OCI-LY1 (cell line): ENCODE measurements at regions not wholly inside any gene's neighbourhood (a gene's known extent, or its start where the extent isn't known, plus 50 kb on each side); places are given as distances from the start of the nearest gene placed in this dataset.

Experiments used
- H2AFZ ChIP-seq: fragments of 200-600 bp; sonication (generic), shearing (Covaris generic); 2 replicates; pipeline ENCODE4 v1.6.0; 2014; ENCODE audit warnings: antibody characterized with exemption, mild to moderate bottlenecking, low read length
- H3F3A ChIP-seq: fragments of 200-600 bp; sonication (generic), shearing (Covaris generic); 2 replicates; pipeline ENCODE4 v1.6.0; 2014; ENCODE audit warnings: mild to moderate bottlenecking, antibody characterized with exemption, low read length, moderate library complexity; ENCODE audit not compliant: insufficient read depth
- H3K27ac ChIP-seq: fragments of 200-600 bp; sonication (generic); 2 replicates; pipeline ENCODE4 v1.5.1; 2014; ENCODE audit warnings: low read length, mixed run types, mild to moderate bottlenecking, low read depth; ENCODE audit not compliant: poor library complexity, severe bottlenecking
- H3K27me3 ChIP-seq: fragments of 200-600 bp; sonication (generic); 2 replicates; pipeline ENCODE4 v1.6.0; 2014; ENCODE audit warnings: antibody characterized with exemption, mild to moderate bottlenecking, low read length, moderate library complexity; ENCODE audit not compliant: insufficient read depth
- H3K36me3 ChIP-seq: fragments of 200-600 bp; sonication (generic); 2 replicates; pipeline ENCODE4 v1.6.1; 2014; ENCODE audit warnings: mild to moderate bottlenecking, antibody characterized with exemption, low read length, moderate library complexity, mixed read lengths; ENCODE audit not compliant: insufficient read depth
- H3K4me1 ChIP-seq: fragments of 200-600 bp; sonication (generic); 2 replicates; pipeline ENCODE4 v1.5.1; 2014; ENCODE audit warnings: mild to moderate bottlenecking, low read length, moderate library complexity; ENCODE audit not compliant: insufficient read depth, severe bottlenecking
- H3K4me2 ChIP-seq: fragments of 200-600 bp; sonication (generic), shearing (Covaris generic); 2 replicates; pipeline ENCODE4 v1.6.1; 2014; ENCODE audit warnings: low read length
- H3K4me3 ChIP-seq: fragments of 200-600 bp; sonication (generic); 2 replicates; pipeline ENCODE4 v1.5.1; 2014; ENCODE audit warnings: low read length, low read depth, mild to moderate bottlenecking, mixed read lengths; ENCODE audit not compliant: poor library complexity, severe bottlenecking
- H3K79me2 ChIP-seq: fragments of 200-600 bp; shearing (Covaris generic); 2 replicates; pipeline ENCODE4 v1.6.1; 2016; ENCODE audit warnings: mixed run types, low read length, mixed read lengths; ENCODE audit not compliant: insufficient read depth
- H3K9ac ChIP-seq: fragments of 200-600 bp; sonication (generic), shearing (Covaris generic); 2 replicates; pipeline ENCODE4 v1.6.1; 2014; ENCODE audit warnings: mild to moderate bottlenecking, low read length, mixed read lengths
- H3K9me2 ChIP-seq: fragments of 200-600 bp; sonication (generic), shearing (Covaris generic); 2 replicates; pipeline ENCODE4 v1.6.1; 2014; ENCODE audit warnings: low read depth, mild to moderate bottlenecking, low read length, mixed read lengths
- H3K9me3 ChIP-seq: fragments of 200-600 bp; shearing (Covaris generic); 2 replicates; pipeline ENCODE4 v1.6.1; 2014; ENCODE audit warnings: low read length, mixed read lengths
- H4K20me1 ChIP-seq: fragments of 200-600 bp; sonication (generic), shearing (Covaris generic); 2 replicates; pipeline ENCODE4 v1.6.0; 2016; ENCODE audit warnings: mild to moderate bottlenecking, low read length; ENCODE audit not compliant: insufficient read depth
- CTCF ChIP-seq: fragments of 200-600 bp; sonication (generic), shearing (Covaris generic); IDR thresholded peaks from 2 replicates; pipeline ENCODE4 v1.5.1; 2017; ENCODE audit warnings: mild to moderate bottlenecking, antibody characterized with exemption, low read length, moderate library complexity, mixed read lengths
- EZH2 ChIP-seq: fragments of 200-600 bp; sonication (generic), shearing (Covaris generic); IDR thresholded peaks from 2 replicates; pipeline ENCODE4 v1.8.0; 2017; ENCODE audit warnings: borderline replicate concordance, mixed run types, mild to moderate bottlenecking, antibody characterized with exemption, low read length, moderate library complexity, mixed read lengths

- Histone ChIP-seq H3K9me3 (no peaks in the 10 kb centered on the region), H3K27me3 (no peaks in the 10 kb centered on the region), H2AFZ (no peak overlapping the region), H3K9ac (no peak overlapping the region), H3K36me3 (no peaks in the 10 kb centered on the region), H3K27ac (no peak overlapping the region), H4K20me1 (no peaks in the 10 kb centered on the region), H3K4me1 (no peaks in the 10 kb centered on the region), H3K4me3 (no peak overlapping the region), H3K9me2 (no peaks in the 10 kb centered on the region), H3K79me2 (no peaks in the 10 kb centered on the region), H3F3A (no peaks in the 10 kb centered on the region), H3K4me2 (no peak overlapping the region)
- no peak for TF ChIP-seq EZH2
- TF ChIP-seq CTCF, result no peak
Measured at GRCh38 chr2:4844881-4845280, 847.3 kb upstream of the SOX11 start.

- no peaks in the 10 kb centered on the region for H3F3A ChIP-seq
- H3K4me3 ChIP-seq, result no peak overlapping the region
- H3K9me3 ChIP-seq, result no peaks in the 10 kb centered on the region
- no peaks in the 10 kb centered on the region for H3K36me3 ChIP-seq
- H3K27me3 ChIP-seq, result no peaks in the 10 kb centered on the region
- H4K20me1 ChIP-seq, result no peaks in the 10 kb centered on the region
- H3K27ac ChIP-seq, result no peak overlapping the region
- H2AFZ ChIP-seq, result no peak overlapping the region
- H3K9me2 ChIP-seq, result no peaks in the 10 kb centered on the region
- H3K4me2 ChIP-seq, result no peak overlapping the region
- no peak for TF ChIP-seq EZH2
- no peak for TF ChIP-seq CTCF
- H3K79me2 ChIP-seq, result no peaks in the 10 kb centered on the region
- no peaks in the 10 kb centered on the region for H3K4me1 ChIP-seq
- H3K9ac ChIP-seq, result no peak overlapping the region
Measured at GRCh38 chr2:4862031-4862430, 830.2 kb upstream of the SOX11 start.

GRCh38 chr2:4866198-4866597 lies 826.0 kb upstream of the SOX11 start:
- Histone ChIP-seq H2AFZ (no peak overlapping the region), H3K9me3 (no peaks in the 10 kb centered on the region), H4K20me1 (no peaks in the 10 kb centered on the region), H3K27me3 (no peaks in the 10 kb centered on the region), H3K4me3 (no peak overlapping the region), H3K9ac (no peak overlapping the region), H3K4me2 (no peak overlapping the region), H3K79me2 (no peaks in the 10 kb centered on the region), H3K27ac (no peak overlapping the region), H3K9me2 (no peaks in the 10 kb centered on the region), H3K36me3 (no peaks in the 10 kb centered on the region), H3F3A (no peaks in the 10 kb centered on the region), H3K4me1 (no peaks in the 10 kb centered on the region)
- TF ChIP-seq CTCF, result no peak
- TF ChIP-seq EZH2, result no peak
